Osteocyte (in vitro differentiated cells): ENCODE measurements at regions not wholly inside any gene's neighbourhood (a gene's known extent, or its start where the extent isn't known, plus 50 kb on each side); places are given as distances from the start of the nearest gene placed in this dataset.

Experiments used
- DNase-seq: peaks from one replicate; pipeline ENCODE4 v3.0.0; 2021; ENCODE audit warnings: mixed read lengths; ENCODE audit not compliant: unreplicated experiment; ENCODE audit errors: extremely low spot score
- H3K27ac Mint-ChIP-seq: one replicate; pipeline ENCODE4 v1.8.0; 2021; ENCODE audit warnings: mild to moderate bottlenecking, mixed read lengths; ENCODE audit not compliant: unreplicated experiment
- H3K27me3 Mint-ChIP-seq: one replicate; pipeline ENCODE4 v1.8.0; 2021; ENCODE audit warnings: mixed read lengths; ENCODE audit not compliant: unreplicated experiment
- H3K36me3 Mint-ChIP-seq: one replicate; pipeline ENCODE4 v1.8.0; 2021; ENCODE audit warnings: mixed read lengths; ENCODE audit not compliant: unreplicated experiment
- H3K4me1 Mint-ChIP-seq: one replicate; pipeline ENCODE4 v1.8.0; 2021; ENCODE audit warnings: mixed read lengths; ENCODE audit not compliant: unreplicated experiment
- H3K4me3 Mint-ChIP-seq: one replicate; pipeline ENCODE4 v1.8.0; 2021; ENCODE audit warnings: mild to moderate bottlenecking, moderate library complexity, mixed read lengths; ENCODE audit not compliant: unreplicated experiment
- H3K9me3 Mint-ChIP-seq: one replicate; pipeline ENCODE4 v1.8.0; 2021; ENCODE audit warnings: mixed read lengths; ENCODE audit not compliant: unreplicated experiment
- TF ChIP-seq, protein P1 (sequence below): fragments of 200-600 bp; sonication (generic); IDR thresholded peaks from 2 replicates; pipeline ENCODE4 v1.5.0; 2021; ENCODE audit warnings: antibody characterized with exemption, mild to moderate bottlenecking, moderate library complexity

DNA sequence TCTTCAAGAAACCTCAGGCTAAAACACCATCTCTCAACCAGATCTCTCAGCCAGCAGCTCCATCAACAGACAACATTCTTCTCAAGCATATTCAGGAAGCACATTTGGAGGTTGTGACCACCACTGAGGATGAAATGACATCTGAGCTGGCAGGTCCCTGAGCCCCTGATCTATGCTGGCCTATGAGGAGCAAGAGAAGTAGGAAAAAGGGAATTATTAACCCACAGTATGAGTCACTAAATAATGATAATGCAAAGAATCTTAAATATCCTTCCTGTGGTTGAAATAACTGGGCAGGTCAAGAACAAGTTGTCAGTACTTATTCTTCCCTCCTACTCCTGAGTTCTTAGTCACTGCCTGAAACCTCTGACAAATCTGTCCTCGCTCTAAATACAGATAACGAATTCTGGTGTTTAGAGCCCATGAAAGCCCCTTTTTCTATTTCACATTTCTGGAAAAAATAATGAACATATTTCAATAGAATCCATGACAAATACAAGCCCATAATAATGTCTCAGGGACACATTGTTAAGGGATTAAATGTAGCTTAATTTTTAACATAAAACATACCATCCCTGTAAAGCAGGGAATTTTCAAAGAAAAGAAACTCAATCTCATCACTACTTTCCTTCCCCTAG is 225.8 kb upstream of the IRS2 start:
- TF ChIP-seq, protein P1, sequence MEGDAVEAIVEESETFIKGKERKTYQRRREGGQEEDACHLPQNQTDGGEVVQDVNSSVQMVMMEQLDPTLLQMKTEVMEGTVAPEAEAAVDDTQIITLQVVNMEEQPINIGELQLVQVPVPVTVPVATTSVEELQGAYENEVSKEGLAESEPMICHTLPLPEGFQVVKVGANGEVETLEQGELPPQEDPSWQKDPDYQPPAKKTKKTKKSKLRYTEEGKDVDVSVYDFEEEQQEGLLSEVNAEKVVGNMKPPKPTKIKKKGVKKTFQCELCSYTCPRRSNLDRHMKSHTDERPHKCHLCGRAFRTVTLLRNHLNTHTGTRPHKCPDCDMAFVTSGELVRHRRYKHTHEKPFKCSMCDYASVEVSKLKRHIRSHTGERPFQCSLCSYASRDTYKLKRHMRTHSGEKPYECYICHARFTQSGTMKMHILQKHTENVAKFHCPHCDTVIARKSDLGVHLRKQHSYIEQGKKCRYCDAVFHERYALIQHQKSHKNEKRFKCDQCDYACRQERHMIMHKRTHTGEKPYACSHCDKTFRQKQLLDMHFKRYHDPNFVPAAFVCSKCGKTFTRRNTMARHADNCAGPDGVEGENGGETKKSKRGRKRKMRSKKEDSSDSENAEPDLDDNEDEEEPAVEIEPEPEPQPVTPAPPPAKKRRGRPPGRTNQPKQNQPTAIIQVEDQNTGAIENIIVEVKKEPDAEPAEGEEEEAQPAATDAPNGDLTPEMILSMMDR: no peak
- no peak for DNase-seq
- H3K27ac Mint-ChIP-seq: peak overlapping the region; percentile 91
- peaks cover 71% of the 10 kb centered on the region for H3K4me1 Mint-ChIP-seq
- H3K4me3 Mint-ChIP-seq: peak overlapping the region; percentile 50
- H3K27me3 Mint-ChIP-seq: no peaks in the 10 kb centered on the region
- no peaks in the 10 kb centered on the region for H3K9me3 Mint-ChIP-seq
- H3K36me3 Mint-ChIP-seq: no peaks in the 10 kb centered on the region

DNA sequence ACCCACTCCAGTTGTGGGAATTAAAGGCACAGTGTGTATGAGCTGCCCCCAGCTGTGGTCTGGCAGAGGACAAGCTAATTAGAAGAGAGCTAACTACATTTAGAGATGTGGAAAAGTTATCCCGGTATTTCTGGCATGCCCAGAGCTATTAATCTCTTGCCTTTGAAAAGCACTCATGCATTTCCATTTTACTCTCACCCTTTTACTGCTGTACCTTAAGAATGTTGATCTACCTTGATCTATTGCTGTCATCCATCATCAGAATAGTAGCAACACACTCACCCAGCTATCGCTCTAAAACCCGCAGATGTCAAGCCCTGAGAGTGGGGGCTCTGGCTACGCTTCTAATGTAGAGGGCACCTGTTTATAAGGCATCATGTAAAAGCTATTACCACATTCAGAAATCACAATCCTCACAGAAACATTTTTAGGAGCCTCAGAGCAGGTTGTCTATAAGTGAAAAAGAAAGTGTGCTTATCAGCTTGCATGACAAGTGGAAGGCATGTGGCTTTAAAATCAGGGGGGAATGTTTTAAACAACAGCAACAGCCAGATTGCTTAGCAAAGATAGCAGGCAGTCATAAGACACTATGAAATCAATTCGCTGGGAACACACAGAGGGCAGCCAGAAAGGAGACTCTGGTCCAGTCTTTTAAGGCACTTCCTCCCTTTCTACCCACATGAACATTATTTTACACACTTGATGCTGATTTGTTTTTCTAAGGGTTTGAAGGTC is 224.2 kb upstream of the IRS2 start:
- peaks cover 59% of the 10 kb centered on the region for H3K4me1 Mint-ChIP-seq
- no peaks in the 10 kb centered on the region for H3K36me3 Mint-ChIP-seq
- H3K27ac Mint-ChIP-seq: peak overlapping the region; percentile 91
- no peak overlapping the region for H3K4me3 Mint-ChIP-seq
- TF ChIP-seq, protein P1: no peak
- no peaks in the 10 kb centered on the region for H3K9me3 Mint-ChIP-seq
- H3K27me3 Mint-ChIP-seq: no peaks in the 10 kb centered on the region
- no peak for DNase-seq

DNA sequence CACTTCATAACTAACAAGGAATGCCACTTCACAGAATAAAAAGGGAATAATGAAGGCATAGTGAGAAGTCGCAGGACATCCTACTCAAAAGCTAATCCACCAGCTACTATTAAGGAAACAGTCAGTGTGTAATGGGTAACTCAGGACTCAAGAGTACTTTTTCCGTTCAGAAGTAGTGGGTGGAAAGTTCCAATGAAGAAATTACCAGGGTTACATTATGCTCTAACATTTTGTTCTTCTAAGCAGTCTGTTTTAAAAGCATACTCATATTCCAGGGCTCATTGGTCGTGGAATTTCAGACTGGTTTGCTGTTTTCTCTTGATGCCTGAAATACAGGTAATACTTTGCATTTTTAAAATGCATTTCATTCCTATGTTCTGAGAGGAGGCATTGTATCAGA is 222.4 kb upstream of the IRS2 start:
- Mint-ChIP-seq H3K4me1 (peaks cover 46% of the 10 kb centered on the region), H3K27ac (no peak overlapping the region), H3K9me3 (no peaks in the 10 kb centered on the region), H3K27me3 (no peaks in the 10 kb centered on the region), H3K4me3 (no peak overlapping the region), H3K36me3 (no peaks in the 10 kb centered on the region)
- DNase-seq: no peak
- TF ChIP-seq, protein P1: no peak

DNA sequence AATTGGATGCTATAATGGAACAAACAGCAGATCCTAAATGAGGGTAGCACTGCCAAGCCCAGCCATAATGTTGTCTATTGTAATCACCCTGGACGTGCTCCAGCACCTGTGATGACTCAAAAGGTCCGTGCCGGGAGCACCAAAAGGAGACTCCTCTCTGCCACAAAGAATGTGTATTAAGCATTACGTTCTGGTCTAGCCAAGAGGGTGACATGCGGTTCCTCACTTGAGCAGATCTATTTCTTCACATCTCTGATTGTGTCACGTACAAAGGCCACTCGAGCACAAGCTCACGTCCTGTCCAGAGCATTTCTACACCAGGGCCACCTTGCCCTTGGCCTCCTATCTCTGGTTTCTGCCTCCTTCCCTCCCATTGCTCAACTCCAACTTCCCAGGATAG is 219.9 kb upstream of the IRS2 start:
- Mint-ChIP-seq H3K9me3 (no peaks in the 10 kb centered on the region), H3K4me3 (no peak overlapping the region), H3K36me3 (no peaks in the 10 kb centered on the region), H3K4me1 (peaks cover 35% of the 10 kb centered on the region), H3K27ac (no peak overlapping the region), H3K27me3 (no peaks in the 10 kb centered on the region)
- DNase-seq: no peak
- TF ChIP-seq, protein P1: no peak

DNA sequence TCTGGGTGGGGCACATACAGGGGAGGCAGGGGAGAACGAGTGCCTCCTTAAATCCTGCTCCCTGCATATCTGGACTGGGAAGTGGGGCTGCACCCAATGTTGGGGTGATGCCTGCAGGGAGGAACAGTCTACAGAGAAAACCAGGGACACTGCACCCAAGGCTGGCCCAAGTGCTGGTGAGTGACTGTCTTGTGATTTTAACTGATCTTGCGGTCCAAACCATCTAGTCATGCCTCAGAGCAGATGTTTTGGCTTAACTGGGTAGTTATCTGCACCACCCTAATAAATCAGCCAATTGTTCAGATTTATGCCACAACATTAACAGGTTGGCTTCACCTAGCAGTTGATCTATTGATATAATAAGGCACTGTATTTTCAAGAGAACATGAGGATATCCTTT is 219.2 kb upstream of the IRS2 start:
- Mint-ChIP-seq H3K4me3 (no peak overlapping the region), H3K27ac (no peak overlapping the region), H3K36me3 (no peaks in the 10 kb centered on the region), H3K9me3 (no peaks in the 10 kb centered on the region), H3K4me1 (peaks cover 35% of the 10 kb centered on the region), H3K27me3 (no peaks in the 10 kb centered on the region)
- TF ChIP-seq, protein P1: no peak
- DNase-seq: no peak
